HEK293 (cell line): ENCODE measurements at regions not wholly inside any gene's neighbourhood (a gene's known extent, or its start where the extent isn't known, plus 50 kb on each side); places are given as distances from the start of the nearest gene placed in this dataset.

Experiments
- CTCF ChIA-PET: fragments of 350-600 bp; formaldehyde crosslinking; extraction: SDS; loops from one replicate; lab custom pipeline; 2021; ENCODE audit warnings: antibody characterized with exemption; lab: Yijun Ruan, JAX
- POLR2A ChIA-PET: fragments of 300-600 bp; formaldehyde crosslinking; extraction: SDS; loops from one replicate; lab custom pipeline; 2020; ENCODE audit warnings: antibody characterized with exemption, inconsistent platforms; lab: Yijun Ruan, JAX
- H3K27ac ChIP-seq: fragments of 200-500 bp; sonication (Bioruptor generic); 2 replicates; pipeline ENCODE4 v1.5.1; 2014; ENCODE audit warnings: low read depth, low read length, control low read depth, inconsistent platforms; ENCODE audit errors: extremely low read depth
- H3K36me3 ChIP-seq, 2 experiments: fragments of 200-500 bp in 1 of 2; sonication (Bioruptor generic) in 1 of 2; 1 replicate in 1 of 2; 2 replicates in 1 of 2; pipeline ENCODE4 v1.5.1; 2014 to 2017; ENCODE audit warnings: inconsistent platforms in 2 of 2, low read length in 2 of 2; ENCODE audit not compliant: control insufficient read depth in 2 of 2, insufficient read depth in 1 of 2
- H3K4me1 ChIP-seq: fragments of 200-500 bp; sonication (Bioruptor generic); 2 replicates; pipeline ENCODE4 v1.5.1; 2014; ENCODE audit warnings: mild to moderate bottlenecking, low read length, inconsistent platforms; ENCODE audit not compliant: control insufficient read depth, insufficient read depth
- H3K4me3 ChIP-seq: 2 replicates; pipeline ENCODE4 v1.5.1; 2011; ENCODE audit warnings: low read depth, mild to moderate bottlenecking, control low read depth, low read length, moderate library complexity
- H3K9me3 ChIP-seq: fragments of 200-500 bp; sonication (Bioruptor generic); 2 replicates; pipeline ENCODE4 v1.5.1; 2014; ENCODE audit warnings: low read depth, low read length, inconsistent platforms; ENCODE audit not compliant: control insufficient read depth, insufficient read depth
- KLF1 ChIP-seq: fragments of 450-650 bp; formaldehyde crosslinking; IDR thresholded peaks from 2 replicates; pipeline ENCODE4 v1.5.1; 2016; ENCODE audit warnings: missing biosample characterization, missing genetic modification characterization
- OSR2 ChIP-seq: fragments of 450-650 bp; formaldehyde crosslinking; IDR thresholded peaks from 2 replicates; pipeline ENCODE4 v1.5.1; 2016; ENCODE audit warnings: missing biosample characterization, missing genetic modification characterization
- YY2 ChIP-seq: fragments of 450-650 bp; formaldehyde crosslinking; IDR thresholded peaks from 2 replicates; pipeline ENCODE4 v1.5.1; 2016; ENCODE audit warnings: missing biosample characterization, missing genetic modification characterization
- ZIC2 ChIP-seq: fragments of 450-650 bp; formaldehyde crosslinking; IDR thresholded peaks from 2 replicates; pipeline ENCODE4 v1.5.1; 2016; ENCODE audit warnings: missing biosample characterization, missing genetic modification characterization
- ZNF114 ChIP-seq: fragments of 450-650 bp; formaldehyde crosslinking; IDR thresholded peaks from 2 replicates; pipeline ENCODE4 v1.5.0; 2017; ENCODE audit warnings: missing biosample characterization, missing genetic modification characterization
- ZNF121 ChIP-seq: fragments of 450-650 bp; formaldehyde crosslinking; IDR thresholded peaks from 2 replicates; pipeline ENCODE4 v1.5.1; 2016; ENCODE audit warnings: missing biosample characterization, missing genetic modification characterization
- ZNF146 ChIP-seq: fragments of 450-650 bp; formaldehyde crosslinking; IDR thresholded peaks from 2 replicates; pipeline ENCODE4 v1.5.1; 2016; ENCODE audit warnings: missing biosample characterization, missing genetic modification characterization
- ZNF23 ChIP-seq: fragments of 450-650 bp; formaldehyde crosslinking; IDR thresholded peaks from 2 replicates; pipeline ENCODE4 v1.5.1; 2016; ENCODE audit warnings: missing biosample characterization, missing genetic modification characterization, borderline replicate concordance
- ZNF501 ChIP-seq: fragments of 450-650 bp; formaldehyde crosslinking; IDR thresholded peaks from 2 replicates; pipeline ENCODE4 v1.5.1; 2016; ENCODE audit warnings: missing biosample characterization, missing genetic modification characterization
- ZNF549 ChIP-seq: fragments of 450-650 bp; IDR thresholded peaks from 2 replicates; pipeline ENCODE4 v1.5.1; 2018; ENCODE audit warnings: missing biosample characterization, missing genetic modification characterization, mild to moderate bottlenecking, inconsistent platforms, moderate library complexity
- ZNF560 ChIP-seq: fragments of 450-650 bp; formaldehyde crosslinking; IDR thresholded peaks from 2 replicates; pipeline ENCODE4 v1.5.1; 2017; ENCODE audit warnings: missing biosample characterization, missing genetic modification characterization, borderline replicate concordance
- ZNF571 ChIP-seq: fragments of 450-650 bp; formaldehyde crosslinking; IDR thresholded peaks from 2 replicates; pipeline ENCODE4 v1.5.0; 2017; ENCODE audit warnings: missing biosample characterization, missing genetic modification characterization
- ZNF626 ChIP-seq: fragments of 450-650 bp; sonication (Bioruptor Pico); formaldehyde crosslinking; IDR thresholded peaks from 2 replicates; pipeline ENCODE4 v1.5.1; 2018; ENCODE audit warnings: missing biosample characterization, missing genetic modification characterization, inconsistent platforms
- ZNF777 ChIP-seq: fragments of 450-650 bp; formaldehyde crosslinking; IDR thresholded peaks from 2 replicates; pipeline ENCODE4 v1.5.1; 2017; ENCODE audit warnings: missing biosample characterization, missing genetic modification characterization, borderline replicate concordance
- TF ChIP-seq, protein P1 (sequence below): fragments of 450-650 bp; formaldehyde crosslinking; IDR thresholded peaks from 2 replicates; pipeline ENCODE4 v1.5.1; 2016; ENCODE audit warnings: missing biosample characterization, missing genetic modification characterization
- TF ChIP-seq, protein P2 (sequence below): fragments of 450-650 bp; IDR thresholded peaks from 2 replicates; pipeline ENCODE4 v1.5.1; 2018; ENCODE audit warnings: missing biosample characterization, mild to moderate bottlenecking, missing genetic modification characterization
- TF ChIP-seq, protein P3 (sequence below): fragments of 450-650 bp; formaldehyde crosslinking; IDR thresholded peaks from 2 replicates; pipeline ENCODE4; 2016; ENCODE audit warnings: missing biosample characterization, missing genetic modification characterization

DNA sequence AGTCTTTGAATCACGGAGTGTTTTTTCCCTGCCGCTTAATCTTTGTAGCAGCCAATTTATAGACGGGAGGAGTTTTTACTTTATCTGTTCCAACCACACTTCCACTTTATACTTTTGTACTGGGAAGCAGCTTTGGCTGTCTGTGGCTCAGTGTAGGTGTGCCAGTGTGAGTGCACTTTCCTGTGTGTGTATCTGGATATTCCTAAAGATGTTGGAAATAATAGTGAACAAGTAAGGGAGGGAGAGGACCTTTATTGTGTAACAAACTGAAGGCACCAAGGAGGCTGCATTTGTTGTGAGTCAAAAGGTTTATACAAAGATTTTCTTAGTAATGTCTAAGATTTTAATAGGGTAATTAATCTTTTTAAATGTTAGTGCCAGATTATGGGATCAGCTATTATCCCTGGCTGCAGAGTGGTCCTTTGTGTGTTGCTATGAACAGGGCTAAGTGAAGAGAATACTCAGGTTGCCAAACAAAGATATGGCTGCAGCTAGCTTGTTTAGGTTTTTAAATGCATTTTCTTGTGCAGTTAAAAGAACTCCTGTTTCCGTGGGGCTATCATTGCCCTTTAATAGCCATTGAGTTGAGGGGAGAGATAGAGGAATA, 226.3 kb downstream of the RNF144B start (continued):
- TF ChIP-seq, protein P1, sequence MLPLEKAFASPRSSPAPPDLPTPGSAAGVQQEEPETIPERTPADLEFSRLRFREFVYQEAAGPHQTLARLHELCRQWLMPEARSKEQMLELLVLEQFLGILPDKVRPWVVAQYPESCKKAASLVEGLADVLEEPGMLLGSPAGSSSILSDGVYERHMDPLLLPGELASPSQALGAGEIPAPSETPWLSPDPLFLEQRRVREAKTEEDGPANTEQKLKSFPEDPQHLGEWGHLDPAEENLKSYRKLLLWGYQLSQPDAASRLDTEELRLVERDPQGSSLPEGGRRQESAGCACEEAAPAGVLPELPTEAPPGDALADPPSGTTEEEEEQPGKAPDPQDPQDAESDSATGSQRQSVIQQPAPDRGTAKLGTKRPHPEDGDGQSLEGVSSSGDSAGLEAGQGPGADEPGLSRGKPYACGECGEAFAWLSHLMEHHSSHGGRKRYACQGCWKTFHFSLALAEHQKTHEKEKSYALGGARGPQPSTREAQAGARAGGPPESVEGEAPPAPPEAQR (tag by site-specific recombination) = no peak
- TF ChIP-seq ZNF114 (tag by site-specific recombination) = no peak
- TF ChIP-seq ZNF626 = no peak

DNA sequence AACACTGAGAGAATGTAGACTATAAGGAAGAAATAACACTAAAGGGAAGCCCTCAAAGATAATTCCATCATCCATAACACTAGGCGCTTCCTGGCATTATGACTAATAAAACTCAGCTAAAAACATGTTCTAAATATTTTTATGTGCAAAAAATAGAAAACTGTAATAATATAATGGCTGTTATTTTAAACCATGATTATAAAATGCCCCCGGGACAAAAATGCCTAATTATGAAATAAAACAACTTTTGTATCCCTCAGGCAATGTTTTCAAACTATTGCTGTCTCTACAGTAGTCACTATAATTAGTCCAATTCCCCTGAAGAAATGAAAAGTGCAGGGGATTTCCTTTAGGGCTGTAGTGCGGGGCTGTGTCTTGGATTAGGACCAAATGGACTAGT, 242.4 kb downstream of the RNF144B start:
- Histone ChIP-seq H3K36me3 (no peaks in the 10 kb centered on the region), H3K4me1 (no peaks in the 10 kb centered on the region), H3K9me3 (no peaks in the 10 kb centered on the region), H3K27ac (no peak overlapping the region), H3K4me3 (no peak overlapping the region)
- POLR2A ChIA-PET = no interaction called here
- CTCF ChIA-PET = no interaction called here
- no peak for TF ChIP-seq ZNF571 (tag by site-specific recombination)
- TF ChIP-seq ZNF549 = no peak
- no peak for TF ChIP-seq ZIC2 (tag by site-specific recombination)
- no peak for TF ChIP-seq KLF1 (tag by site-specific recombination)
- TF ChIP-seq ZNF560 (tag by site-specific recombination) = no peak
- TF ChIP-seq ZNF777 (tag by site-specific recombination) = no peak
- no peak for TF ChIP-seq YY2 (tag by site-specific recombination)

DNA sequence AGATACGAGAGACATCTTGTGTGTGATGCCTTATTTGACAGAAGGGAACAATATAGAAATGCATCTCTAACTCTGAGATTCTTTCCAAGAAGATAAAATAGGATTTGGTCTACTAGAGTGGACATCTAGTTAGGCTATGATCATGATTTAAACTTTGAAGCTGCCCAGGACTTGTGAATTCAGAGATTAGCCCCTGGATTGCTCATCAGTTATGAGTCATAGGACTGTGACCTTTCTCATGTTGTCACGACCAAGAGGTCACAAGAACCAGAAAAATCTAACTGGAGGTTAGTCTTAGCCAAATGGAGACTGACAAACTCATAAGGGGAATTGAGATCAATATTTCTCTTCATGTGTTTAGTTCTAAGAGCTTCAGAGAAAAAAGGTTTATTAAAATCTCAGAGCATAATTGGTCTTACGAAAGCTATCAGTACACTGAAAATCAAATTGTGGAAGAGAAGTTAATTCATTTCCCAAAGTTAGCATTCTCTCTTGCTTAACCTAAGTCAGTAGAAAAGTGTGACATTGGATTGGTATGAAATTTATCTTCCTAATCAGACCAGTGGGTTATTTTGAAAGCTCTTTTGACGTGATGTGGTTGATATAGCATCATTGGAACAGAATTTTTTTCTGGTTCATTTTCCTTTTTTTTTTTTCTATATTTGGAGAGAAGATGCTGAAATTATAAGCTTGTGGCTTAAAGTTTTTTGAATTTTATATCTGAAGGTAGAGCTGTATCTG, 245.7 kb downstream of the RNF144B start:
- Histone ChIP-seq H3K4me3 (no peak overlapping the region), H3K36me3 (no peaks in the 10 kb centered on the region), H3K27ac (no peak overlapping the region), H3K4me1 (no peaks in the 10 kb centered on the region), H3K9me3 (no peaks in the 10 kb centered on the region)
- TF ChIP-seq OSR2 (tag by site-specific recombination) (no peak), ZNF777 (tag by site-specific recombination) (no peak), ZNF121 (tag by site-specific recombination) (no peak), ZNF501 (tag by site-specific recombination) (no peak), ZNF23 (tag by site-specific recombination) (no peak), ZNF146 (tag by site-specific recombination) (no peak)
- TF ChIP-seq, protein P2, sequence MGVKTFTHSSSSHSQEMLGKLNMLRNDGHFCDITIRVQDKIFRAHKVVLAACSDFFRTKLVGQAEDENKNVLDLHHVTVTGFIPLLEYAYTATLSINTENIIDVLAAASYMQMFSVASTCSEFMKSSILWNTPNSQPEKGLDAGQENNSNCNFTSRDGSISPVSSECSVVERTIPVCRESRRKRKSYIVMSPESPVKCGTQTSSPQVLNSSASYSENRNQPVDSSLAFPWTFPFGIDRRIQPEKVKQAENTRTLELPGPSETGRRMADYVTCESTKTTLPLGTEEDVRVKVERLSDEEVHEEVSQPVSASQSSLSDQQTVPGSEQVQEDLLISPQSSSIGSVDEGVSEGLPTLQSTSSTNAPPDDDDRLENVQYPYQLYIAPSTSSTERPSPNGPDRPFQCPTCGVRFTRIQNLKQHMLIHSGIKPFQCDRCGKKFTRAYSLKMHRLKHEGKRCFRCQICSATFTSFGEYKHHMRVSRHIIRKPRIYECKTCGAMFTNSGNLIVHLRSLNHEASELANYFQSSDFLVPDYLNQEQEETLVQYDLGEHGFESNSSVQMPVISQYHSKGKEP = no peak
- TF ChIP-seq, protein P3, sequence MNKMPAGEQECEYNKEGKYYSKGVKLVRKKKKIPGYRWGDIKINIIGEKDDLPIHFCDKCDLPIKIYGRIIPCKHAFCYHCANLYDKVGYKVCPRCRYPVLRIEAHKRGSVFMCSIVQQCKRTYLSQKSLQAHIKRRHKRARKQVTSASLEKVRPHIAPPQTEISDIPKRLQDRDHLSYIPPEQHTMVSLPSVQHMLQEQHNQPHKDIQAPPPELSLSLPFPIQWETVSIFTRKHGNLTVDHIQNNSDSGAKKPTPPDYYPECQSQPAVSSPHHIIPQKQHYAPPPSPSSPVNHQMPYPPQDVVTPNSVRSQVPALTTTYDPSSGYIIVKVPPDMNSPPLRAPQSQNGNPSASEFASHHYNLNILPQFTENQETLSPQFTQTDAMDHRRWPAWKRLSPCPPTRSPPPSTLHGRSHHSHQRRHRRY (tag by site-specific recombination) = no peak
- POLR2A ChIA-PET = no interaction called here
- CTCF ChIA-PET = interaction anchor here (0.6 to 0.8 kb wide), 2 partner anchors 37 to 446 kb away, joined by 3 to 4 read pairs; no protein-coding TSS in a partner anchor
